ENCODE measurements at regions not wholly inside any gene's neighbourhood (a gene's known extent, or its start where the extent isn't known, plus 50 kb on each side); places are given as distances from the start of the nearest gene placed in this dataset.
"Not testable (repeated sequence)": the region's sequence is repeated elsewhere in the genome, so short reads cannot be mapped to it uniquely, and the experiment has no call there.

DNA sequence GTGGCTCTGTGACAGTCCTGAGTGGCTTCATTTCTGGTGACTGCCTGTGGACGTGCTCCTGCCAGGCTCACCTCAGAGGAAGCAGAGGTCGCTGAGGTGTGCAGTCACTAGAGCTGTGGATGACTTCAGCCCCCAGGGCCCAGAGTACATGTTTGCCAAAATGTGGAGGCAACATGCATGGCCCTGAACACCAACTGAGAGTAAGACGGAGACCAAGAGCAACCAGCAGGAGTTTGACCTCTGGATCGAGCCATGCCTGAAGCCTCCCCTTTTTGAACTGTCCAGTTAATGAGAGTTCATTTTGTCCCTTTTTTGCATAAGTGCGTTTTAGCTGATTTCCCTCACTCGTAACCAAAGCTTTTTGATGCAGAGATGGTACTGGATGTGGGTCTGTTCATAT, 184.9 kb downstream of the RTP5 start:
- no peak for DNase-seq

DNA sequence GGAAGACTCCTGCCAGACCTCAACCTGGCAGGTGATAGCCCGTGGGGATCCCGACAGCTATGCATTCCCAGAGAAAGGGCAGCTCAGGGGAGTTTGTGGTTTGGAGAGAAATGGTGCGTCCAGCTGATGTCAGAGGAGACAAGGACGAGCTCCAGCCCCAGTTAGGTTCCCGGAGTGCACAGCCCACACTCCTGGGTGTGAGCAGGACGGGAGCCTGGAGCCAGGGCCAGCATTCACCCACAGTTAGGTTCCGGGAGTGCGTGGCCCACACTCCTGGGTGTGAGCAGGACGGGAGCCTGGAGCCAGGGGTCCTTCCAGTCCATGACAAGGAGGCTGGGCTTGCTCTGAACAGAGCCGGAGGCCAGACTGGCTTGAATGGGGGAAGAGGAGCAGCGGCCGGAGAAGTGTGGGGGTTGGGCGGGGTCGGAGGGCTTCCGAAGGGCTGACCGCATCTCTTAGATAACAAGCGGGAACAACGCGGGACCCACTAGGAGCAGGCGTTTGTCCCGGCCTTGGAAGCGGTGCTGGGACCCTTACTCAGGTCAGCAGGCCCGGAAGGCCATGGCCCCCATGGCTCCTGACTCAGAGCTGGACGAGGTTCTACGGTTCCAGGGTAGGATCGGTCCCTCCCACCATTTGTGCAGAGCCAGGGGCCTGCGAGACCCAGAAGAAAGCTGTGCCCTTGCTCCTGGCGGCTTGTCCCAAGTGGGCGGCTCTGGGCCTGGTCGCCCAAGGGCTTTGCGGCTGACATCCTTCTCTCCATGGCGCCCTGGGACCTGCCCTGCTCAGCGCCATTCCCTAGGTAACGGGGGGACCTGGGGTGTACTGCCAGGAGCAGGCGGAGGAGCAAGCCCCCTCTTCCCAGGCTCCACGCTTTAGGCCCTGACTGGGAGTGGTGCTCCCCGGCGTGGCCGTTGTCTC, 185.6 kb downstream of the RTP5 start:
- no peak for DNase-seq

DNA sequence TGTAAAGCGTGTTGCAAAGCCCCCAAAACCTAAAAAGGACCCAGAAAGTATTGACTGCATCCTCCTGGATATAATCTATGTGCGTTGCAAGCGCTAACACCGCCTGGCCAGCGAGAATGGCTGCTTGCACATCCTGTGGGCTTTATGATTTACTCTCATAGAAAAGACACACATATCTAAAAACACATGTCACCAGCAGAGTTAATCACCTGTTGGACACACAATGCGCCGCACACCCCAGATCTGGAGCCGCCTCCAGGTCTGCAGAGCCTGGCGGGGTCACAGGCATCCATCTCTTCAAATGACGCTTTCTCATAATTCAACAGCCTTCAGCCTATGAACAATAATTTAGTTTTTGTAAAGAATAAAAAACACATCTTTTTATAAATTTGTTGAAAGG, 186.5 kb downstream of the RTP5 start:
- DNase-seq = no peak

GRCh38 chr2:242056785-242057184, 187.3 kb downstream of the RTP5 start:
- DNase-seq = no peak

GRCh38 chr2:242057379-242058040, 188.0 kb downstream of the RTP5 start:
- no peak for DNase-seq

DNA sequence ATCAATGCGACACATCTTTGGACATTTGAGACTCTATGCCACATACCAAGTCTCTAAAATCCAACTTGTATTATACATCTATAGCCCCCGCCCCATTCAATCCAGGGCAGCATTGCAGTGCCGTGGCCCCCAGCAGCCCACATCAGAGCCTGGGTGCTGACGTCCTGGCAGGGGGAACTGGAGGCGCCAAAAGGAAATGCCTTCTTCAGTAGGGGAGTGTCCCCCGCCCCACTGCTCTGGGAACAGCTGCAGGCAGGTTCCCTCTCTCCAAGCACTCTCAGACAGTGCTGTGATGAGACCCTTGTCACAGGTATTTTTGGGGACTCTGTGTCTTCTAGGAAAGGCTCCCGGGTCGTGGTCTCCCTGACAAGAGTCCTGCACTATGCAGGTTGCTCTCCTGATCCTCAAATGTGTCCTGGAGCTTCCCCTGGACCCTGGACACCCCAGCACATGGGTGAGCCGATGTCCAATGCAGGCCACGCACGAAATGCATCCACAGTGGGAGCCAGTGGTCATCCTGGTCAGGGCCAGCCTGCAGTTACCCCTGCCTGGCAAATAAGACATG, 188.7 kb downstream of the RTP5 start:
- no peak for DNase-seq

- DNase-seq = no peak
Observed at GRCh38 chr2:242059566-242059965, 190.0 kb downstream of the RTP5 start.

DNA sequence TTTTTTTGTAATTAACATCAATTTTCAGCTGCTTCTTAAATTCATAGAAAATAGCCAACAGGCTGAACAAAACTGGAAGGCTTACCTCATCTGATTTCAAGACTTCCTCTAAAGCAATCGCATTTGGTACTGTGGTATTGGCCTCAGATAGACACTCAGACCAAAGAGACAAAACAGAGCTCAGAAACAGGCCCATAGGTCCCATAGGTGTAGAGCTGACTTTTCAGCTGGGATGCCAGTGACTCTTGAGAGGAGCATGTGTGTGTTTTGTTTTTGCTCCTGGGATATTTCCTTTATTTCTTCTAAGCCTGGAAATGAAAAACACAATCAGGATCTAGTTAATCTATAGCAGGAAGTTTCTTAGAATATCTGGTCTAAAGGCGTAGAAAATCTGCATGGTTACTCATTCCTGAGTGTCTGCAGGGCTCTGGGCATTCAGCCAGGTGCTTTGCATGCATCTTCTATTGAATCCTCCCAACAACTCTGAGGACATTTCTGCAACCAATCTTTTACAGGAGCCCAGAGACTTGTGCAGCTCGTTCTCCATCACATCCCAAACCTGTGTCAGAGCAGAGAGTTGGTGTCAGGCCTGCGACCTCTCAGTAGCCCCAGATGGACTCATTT, 190.8 kb downstream of the RTP5 start:
- no peak for DNase-seq

DNA sequence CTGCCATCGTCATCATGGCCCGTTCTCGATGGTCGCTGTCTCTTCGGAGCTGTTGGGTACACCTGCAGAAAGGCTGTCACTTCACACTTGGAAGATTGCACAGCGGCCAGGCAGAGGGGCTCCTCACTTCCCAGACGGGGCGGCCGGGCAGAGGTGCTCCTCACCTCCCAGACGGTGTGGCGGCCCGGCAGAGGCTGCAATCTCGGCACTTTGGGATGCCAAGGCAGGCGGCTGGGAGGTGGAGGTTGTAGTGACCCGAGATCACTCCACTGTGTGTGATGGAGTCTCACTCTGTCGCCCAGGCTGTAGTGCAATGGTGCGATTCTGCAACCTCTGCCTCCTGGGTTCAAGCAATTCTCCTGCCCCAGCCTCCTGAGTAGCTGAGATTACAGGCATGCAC, 192.4 kb downstream of the RTP5 start:
- DNase-seq = not testable (repeated sequence)

DNA sequence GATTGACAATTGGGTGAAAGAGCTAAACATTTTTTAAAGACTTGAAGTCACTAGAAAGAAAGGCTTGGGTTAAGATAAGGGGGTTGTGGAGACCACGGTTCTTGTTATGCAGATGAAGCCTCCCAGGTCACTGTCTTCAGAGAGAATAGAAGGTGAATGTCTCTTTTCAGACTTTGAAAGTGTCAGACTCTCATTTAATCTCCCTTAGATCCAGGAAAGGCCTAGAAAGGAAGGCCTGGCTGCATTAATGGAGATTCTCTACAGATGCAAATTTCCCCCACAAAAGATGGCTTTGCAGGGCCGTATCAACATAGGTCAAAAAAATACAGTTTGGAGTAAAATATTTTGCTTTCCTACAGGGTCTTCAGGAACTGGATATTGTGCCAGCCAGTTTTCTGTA, 193.9 kb downstream of the RTP5 start:
- no peak for DNase-seq

DNA sequence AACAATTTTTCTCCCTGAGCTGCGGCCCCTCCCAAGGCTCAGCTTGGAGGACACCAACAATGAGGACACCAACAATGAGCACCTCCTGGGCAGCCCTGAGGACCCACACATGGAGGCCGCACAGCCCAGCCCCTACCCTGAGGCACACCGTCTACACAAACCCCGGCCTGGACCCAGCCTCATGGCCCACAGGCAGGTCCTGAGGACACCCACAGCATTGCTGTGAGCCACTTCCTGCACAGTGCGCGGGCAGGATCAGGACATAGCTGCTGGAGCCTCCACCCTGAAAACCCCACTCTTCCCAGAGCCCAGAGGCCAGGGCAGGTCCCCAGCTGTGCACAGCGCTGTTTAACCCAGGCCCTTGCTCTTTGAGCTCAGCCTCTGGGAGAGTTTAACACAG, 194.3 kb downstream of the RTP5 start:
- no peak for DNase-seq

- no peak for DNase-seq
Observed at GRCh38 chr2:242064364-242065250, 195.1 kb downstream of the RTP5 start.

GRCh38 chr2:242065426-242065825, 195.9 kb downstream of the RTP5 start:
- DNase-seq = no peak

GRCh38 chr2:242069018-242069417, 199.5 kb downstream of the RTP5 start:
- DNase-seq = no peak

DNA sequence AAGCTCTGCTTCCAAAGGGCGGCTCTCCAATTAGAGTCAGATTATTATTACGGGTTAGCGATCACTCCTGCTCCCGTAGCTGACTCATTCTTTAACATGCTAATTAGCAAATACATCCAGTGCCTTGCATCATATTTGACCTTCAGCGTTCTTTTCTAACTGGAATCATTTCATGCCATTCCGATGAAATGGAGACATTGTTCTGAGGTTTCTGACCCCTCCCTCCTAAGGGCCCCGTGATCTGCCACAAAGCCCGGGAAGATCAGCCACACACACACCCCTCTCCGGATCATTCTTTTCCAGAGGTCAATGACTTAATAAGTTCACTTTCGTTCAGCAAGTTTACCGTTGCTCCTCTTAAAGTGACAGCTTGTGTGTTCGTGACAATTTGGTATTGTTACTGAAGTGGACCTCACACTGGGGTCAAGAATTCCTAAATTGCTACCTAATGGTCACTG, 200.4 kb downstream of the RTP5 start:
- not testable (repeated sequence) for DNase-seq

DNA sequence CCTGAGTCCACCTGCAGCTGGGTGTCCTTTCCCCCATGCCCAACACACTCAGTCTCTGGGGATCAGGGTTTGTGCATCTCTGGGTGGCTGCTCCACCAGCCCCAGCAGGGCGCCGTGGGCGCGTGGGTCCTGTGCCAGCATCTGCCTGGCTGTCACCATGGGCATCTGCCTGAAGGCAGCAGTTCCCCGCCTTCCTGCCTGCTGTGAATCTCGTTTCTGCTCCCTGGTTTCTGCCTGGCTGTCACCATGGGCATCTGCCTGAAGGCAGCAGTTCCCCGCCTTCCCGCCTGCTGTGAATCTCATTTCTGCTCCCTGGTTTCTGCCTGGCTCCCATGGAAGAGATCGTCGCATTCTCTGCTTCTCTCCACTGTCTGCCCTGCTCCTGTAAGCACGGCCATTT, 201.2 kb downstream of the RTP5 start:
- not testable (repeated sequence) for DNase-seq

- not testable (repeated sequence) for DNase-seq
Observed at GRCh38 chr2:242071377-242071776, 201.8 kb downstream of the RTP5 start.

GRCh38 chr2:242071936-242072335, 202.4 kb downstream of the RTP5 start:
- DNase-seq = not testable (repeated sequence)

DNA sequence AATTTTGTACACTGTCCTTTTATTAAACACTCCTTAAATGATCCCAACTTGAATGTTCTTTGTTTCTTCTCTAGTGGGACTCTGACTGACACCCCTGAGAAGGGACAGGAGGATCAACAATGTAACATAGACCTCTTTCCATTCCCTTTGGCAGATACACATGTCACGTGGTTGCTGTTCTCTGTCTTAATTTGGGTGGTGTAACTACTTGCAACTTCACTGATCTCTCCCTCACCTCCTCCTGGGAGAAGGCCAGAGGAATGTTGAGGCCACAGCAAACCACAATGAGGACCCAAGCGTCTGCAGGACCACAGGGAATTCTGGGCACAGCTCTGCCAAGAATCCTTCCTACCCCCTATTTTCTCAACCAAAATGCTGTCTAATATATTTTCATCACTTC, 205.6 kb downstream of the RTP5 start:
- DNase-seq = no peak

DNA sequence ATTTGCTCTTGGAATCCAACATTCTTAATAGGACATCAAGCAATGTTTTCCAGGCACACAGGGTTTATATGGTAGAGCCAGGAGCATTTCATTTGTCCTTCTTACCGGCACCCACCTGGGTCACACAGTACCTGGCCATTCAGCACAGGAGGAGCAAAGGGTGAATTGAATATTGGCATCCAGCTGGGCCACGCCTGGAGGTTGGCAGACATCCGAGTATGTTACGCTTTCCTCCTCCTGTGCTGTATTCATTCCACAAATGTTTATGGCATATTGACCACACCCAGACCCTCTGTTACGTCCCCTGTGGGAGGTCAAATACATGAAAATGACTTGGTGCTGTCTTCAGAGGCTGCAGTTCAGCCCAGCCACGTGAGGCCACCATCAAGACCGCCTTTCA, 206.2 kb downstream of the RTP5 start:
- peak; percentile 41 for DNase-seq

DNA sequence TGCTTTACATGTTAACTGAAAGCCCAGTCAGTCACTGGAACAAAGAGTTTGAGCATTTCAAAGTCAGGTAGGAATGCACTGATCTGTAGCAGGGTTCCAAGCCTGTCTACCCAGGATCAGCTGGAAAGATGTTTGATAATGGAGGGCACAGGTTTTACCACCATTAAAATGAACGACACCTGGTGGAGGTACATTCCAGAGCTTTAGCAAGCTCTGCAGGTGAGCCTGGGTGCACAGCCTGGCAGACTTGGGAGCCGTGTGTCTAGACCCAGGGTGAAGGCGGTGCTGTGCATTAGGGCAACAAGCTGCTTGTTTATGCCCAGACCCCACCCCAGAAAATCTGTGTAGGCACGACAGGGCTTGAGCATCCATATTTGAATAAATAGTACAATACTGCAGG, 206.7 kb downstream of the RTP5 start:
- not testable (repeated sequence) for DNase-seq

DNA sequence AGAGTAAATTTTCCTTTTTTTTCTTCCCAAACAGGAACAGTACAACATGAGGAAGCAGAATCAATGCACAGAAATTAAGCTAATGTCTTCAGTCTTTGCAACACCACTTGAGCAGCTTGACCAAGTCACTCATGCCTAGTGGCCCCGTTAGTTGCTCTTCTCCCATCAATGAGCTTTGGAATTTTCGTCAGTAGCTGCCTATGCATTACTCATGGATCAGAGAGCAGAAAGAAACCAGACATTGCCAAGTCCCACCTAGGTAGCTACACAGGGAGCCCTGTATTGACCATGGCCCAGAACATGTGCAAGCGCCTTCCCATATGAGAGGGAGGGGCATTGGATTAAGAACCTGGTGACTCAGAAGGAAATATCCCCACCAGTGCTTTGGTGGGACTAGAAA, 208.9 kb downstream of the RTP5 start:
- not testable (repeated sequence) for DNase-seq
